H9 (cell line): ENCODE measurements at regions not wholly inside any gene's neighbourhood (a gene's known extent, or its start where the extent isn't known, plus 50 kb on each side); places are given as distances from the start of the nearest gene placed in this dataset.

Source experiments
- DNase-seq: peaks from one replicate; pipeline ENCODE4 v3.0.0-alpha.2; 2017
- H2AFZ ChIP-seq: one replicate; pipeline ENCODE4 v1.6.1; 2013; ENCODE audit warnings: mild to moderate bottlenecking, low read length, control low read depth, moderate library complexity
- H2AK5ac ChIP-seq: 2 replicates; pipeline ENCODE4 v1.6.1; 2013; ENCODE audit warnings: low read length, control low read depth, mixed read lengths; ENCODE audit not compliant: insufficient read length
- H2BK120ac ChIP-seq: one replicate; pipeline ENCODE4 v1.6.1; 2013; ENCODE audit warnings: low read depth, mild to moderate bottlenecking, low read length, control low read depth, inconsistent platforms; ENCODE audit not compliant: poor library complexity, severe bottlenecking
- H2BK12ac ChIP-seq: 2 replicates; pipeline ENCODE4 v1.6.1; 2013; ENCODE audit warnings: low read length, control low read depth, mixed read lengths, low read depth; ENCODE audit not compliant: insufficient read length
- H2BK15ac ChIP-seq: 2 replicates; pipeline ENCODE4 v1.6.1; 2013; ENCODE audit warnings: low read depth, low read length, control low read depth
- H2BK20ac ChIP-seq: one replicate; pipeline ENCODE4 v1.6.1; 2013; ENCODE audit warnings: low read depth, mild to moderate bottlenecking, low read length, control low read depth, inconsistent platforms; ENCODE audit not compliant: poor library complexity, severe bottlenecking
- H2BK5ac ChIP-seq: 2 replicates; pipeline ENCODE4 v1.6.1; 2013; ENCODE audit warnings: low read length, control low read depth, mixed read lengths; ENCODE audit not compliant: insufficient read length
- H3K14ac ChIP-seq: 2 replicates; pipeline ENCODE4 v1.6.1; 2013; ENCODE audit warnings: low read length, control low read depth; ENCODE audit not compliant: insufficient read depth
- H3K18ac ChIP-seq: 2 replicates; pipeline ENCODE4 v1.6.1; 2013; ENCODE audit warnings: low read depth, mild to moderate bottlenecking, mixed read lengths, low read length, control low read depth; ENCODE audit not compliant: insufficient read length
- H3K23ac ChIP-seq: 2 replicates; pipeline ENCODE4 v1.6.1; 2013; ENCODE audit warnings: low read length, control low read depth, mixed read lengths, low read depth; ENCODE audit not compliant: insufficient read length
- H3K23me2 ChIP-seq: 2 replicates; pipeline ENCODE4 v1.6.1; 2013; ENCODE audit warnings: low read depth, mild to moderate bottlenecking, mixed read lengths, low read length, control low read depth; ENCODE audit not compliant: insufficient read length, poor library complexity, severe bottlenecking
- H3K27ac ChIP-seq: 2 replicates; pipeline ENCODE4 v1.5.1; 2013; ENCODE audit warnings: low read length, control low read depth, mixed read lengths, low read depth; ENCODE audit not compliant: insufficient read length
- H3K27me3 ChIP-seq: 2 replicates; pipeline ENCODE4 v1.6.1; 2013; ENCODE audit warnings: low read length, control low read depth, inconsistent platforms; ENCODE audit not compliant: insufficient read depth
- H3K4ac ChIP-seq: 2 replicates; pipeline ENCODE4 v1.6.1; 2013; ENCODE audit warnings: low read depth, mild to moderate bottlenecking, control low read depth, inconsistent platforms, low read length, moderate library complexity
- H3K4me1 ChIP-seq: 2 replicates; pipeline ENCODE4 v1.6.1; 2013; ENCODE audit warnings: low read length, control low read depth, inconsistent platforms; ENCODE audit not compliant: insufficient read depth
- H3K4me2 ChIP-seq: 2 replicates; pipeline ENCODE4 v1.6.1; 2013; ENCODE audit warnings: low read length, control low read depth, mixed read lengths; ENCODE audit not compliant: insufficient read length, insufficient read depth
- H3K56ac ChIP-seq: 2 replicates; pipeline ENCODE4 v1.6.1; 2013; ENCODE audit warnings: low read depth, mild to moderate bottlenecking, mixed read lengths, low read length, control low read depth; ENCODE audit not compliant: insufficient read length
- H3K79me1 ChIP-seq: 2 replicates; pipeline ENCODE4 v1.6.1; 2013; ENCODE audit warnings: low read depth, mild to moderate bottlenecking, moderate library complexity, low read length, control low read depth, inconsistent platforms; ENCODE audit not compliant: insufficient read depth, poor library complexity, severe bottlenecking
- H3K79me2 ChIP-seq: 2 replicates; pipeline ENCODE4 v1.6.1; 2013; ENCODE audit warnings: low read length, control low read depth, inconsistent platforms; ENCODE audit not compliant: insufficient read depth
- H3K9ac ChIP-seq: 2 replicates; pipeline ENCODE4 v1.6.1; 2013; ENCODE audit warnings: low read length, control low read depth, mixed read lengths; ENCODE audit not compliant: insufficient read length; ENCODE audit errors: extremely low read depth
- H3K9me3 ChIP-seq: one replicate; pipeline ENCODE4 v1.6.1; 2013; ENCODE audit warnings: low read depth, low read length, inconsistent platforms; ENCODE audit not compliant: control insufficient read depth
- H3T11ph ChIP-seq: one replicate; pipeline ENCODE4 v1.6.1; 2013; ENCODE audit warnings: mild to moderate bottlenecking, low read length, control low read depth, inconsistent platforms
- H4K20me1 ChIP-seq: one replicate; pipeline ENCODE4 v1.6.1; 2013; ENCODE audit not compliant: control insufficient read depth, insufficient read length, insufficient read depth
- H4K5ac ChIP-seq: 2 replicates; pipeline ENCODE4 v1.6.1; 2013; ENCODE audit warnings: low read depth, mild to moderate bottlenecking, mixed read lengths, low read length, control low read depth; ENCODE audit not compliant: insufficient read length
- H4K8ac ChIP-seq: replicated peaks from 2 replicates; pipeline ENCODE4 v1.6.1; 2013; ENCODE audit warnings: low read length, control low read depth, mixed read lengths, low read depth; ENCODE audit not compliant: insufficient read length
- H4K91ac ChIP-seq: 2 replicates; pipeline ENCODE4 v1.6.1; 2013; ENCODE audit warnings: low read depth, mild to moderate bottlenecking, moderate library complexity, mixed read lengths, low read length, control low read depth; ENCODE audit not compliant: insufficient read length
- H3K27ac Mint-ChIP-seq, 3 experiments: 2 replicates in 2 of 3; 3 replicates in 1 of 3; pipeline ENCODE4 v1.8.0; 2020 to 2021; ENCODE audit warnings: mixed read lengths in 3 of 3, mild to moderate bottlenecking in 1 of 3, moderate library complexity in 1 of 3
- H3K27me3 Mint-ChIP-seq: 2 replicates; pipeline ENCODE4 v1.8.0; 2021; ENCODE audit warnings: low read depth, mild to moderate bottlenecking, moderate library complexity, mixed read lengths
- H3K36me3 Mint-ChIP-seq, 3 experiments: 2 replicates in 2 of 3; 3 replicates in 1 of 3; pipeline ENCODE4 v1.8.0; 2020 to 2021; ENCODE audit warnings: low read depth in 3 of 3, mixed read lengths in 3 of 3; ENCODE audit not compliant: insufficient read depth in 1 of 3
- H3K4me1 Mint-ChIP-seq, 2 experiments: 2 replicates each; pipeline ENCODE4 v1.8.0; 2020; ENCODE audit warnings: mixed read lengths in 2 of 2
- H3K4me3 Mint-ChIP-seq, 2 experiments: 2 replicates in 1 of 2; 3 replicates in 1 of 2; pipeline ENCODE4 v1.8.0; 2020 to 2021; ENCODE audit warnings: mild to moderate bottlenecking in 2 of 2, mixed read lengths in 2 of 2, moderate library complexity in 1 of 2
- H3K9me3 Mint-ChIP-seq, 2 experiments: 2 replicates in 1 of 2; 3 replicates in 1 of 2; pipeline ENCODE4 v1.8.0; 2020; ENCODE audit warnings: mild to moderate bottlenecking in 2 of 2, mixed read lengths in 2 of 2, moderate library complexity in 1 of 2
- CTCF ChIP-seq: fragments of 200-600 bp; sonication (generic); conservative IDR thresholded peaks from 3 replicates; pipeline ENCODE4 v1.8.0; 2021; ENCODE audit warnings: antibody characterized with exemption, mild to moderate bottlenecking

GRCh38 chr2:200100027-200100426, 144.6 kb downstream of the MAIP1 start:
- Mint-ChIP-seq H3K4me1 (peaks cover 7 to 10% of the 10 kb centered on the region in 2 experiments), H3K27me3 (no peaks in the 10 kb centered on the region), H3K9me3 (no peaks in the 10 kb centered on the region), H3K4me3 (no peak overlapping the region), H3K27ac (no peak overlapping the region), H3K36me3 (no peaks in the 10 kb centered on the region)
- no peak overlapping the region for H2BK12ac ChIP-seq
- no peak overlapping the region for H3K23ac ChIP-seq
- H4K91ac ChIP-seq = no peak overlapping the region
- H3K4ac ChIP-seq = no peak overlapping the region
- H3T11ph ChIP-seq = no peak overlapping the region
- no peak overlapping the region for H3K27ac ChIP-seq
- H2AFZ ChIP-seq = no peak overlapping the region
- H4K8ac ChIP-seq = no peak overlapping the region
- H3K18ac ChIP-seq = no peak overlapping the region
- no peaks in the 10 kb centered on the region for H3K4me1 ChIP-seq
- no peak overlapping the region for H4K5ac ChIP-seq
- H2BK120ac ChIP-seq = no peak overlapping the region
- H2AK5ac ChIP-seq = no peak overlapping the region
- H3K27me3 ChIP-seq = no peaks in the 10 kb centered on the region
- H2BK5ac ChIP-seq = no peak overlapping the region
- H3K79me1 ChIP-seq = no peaks in the 10 kb centered on the region
- no peaks in the 10 kb centered on the region for H3K9me3 ChIP-seq
- no peak overlapping the region for H2BK20ac ChIP-seq
- H2BK15ac ChIP-seq = no peak overlapping the region
- H3K56ac ChIP-seq = no peak overlapping the region
- no peak overlapping the region for H3K14ac ChIP-seq
- no peak overlapping the region for H3K9ac ChIP-seq
- no peaks in the 10 kb centered on the region for H3K23me2 ChIP-seq
- H3K79me2 ChIP-seq = no peaks in the 10 kb centered on the region
- no peak for DNase-seq
- H4K20me1 ChIP-seq = no peaks in the 10 kb centered on the region
- no peak overlapping the region for H3K4me2 ChIP-seq
- no peak for TF ChIP-seq CTCF
